Neural crest cell (in vitro differentiated cells): ENCODE measurements at regions not wholly inside any gene's neighbourhood (a gene's known extent, or its start where the extent isn't known, plus 50 kb on each side); places are given as distances from the start of the nearest gene placed in this dataset.
"Not testable (repeated sequence)": the region's sequence is repeated elsewhere in the genome, so short reads cannot be mapped to it uniquely, and the experiment has no call there.

Source experiments
- DNase-seq: peaks from one replicate; pipeline ENCODE4 v3.0.0; 2021; ENCODE audit warnings: low read depth, mixed read lengths, low spot score
- H3K27ac Mint-ChIP-seq: one replicate; pipeline ENCODE4 v1.8.0; 2021; ENCODE audit warnings: mild to moderate bottlenecking, mixed read lengths; ENCODE audit not compliant: unreplicated experiment
- H3K27me3 Mint-ChIP-seq: 2 replicates; pipeline ENCODE4 v1.8.0; 2021; ENCODE audit warnings: low read depth, mild to moderate bottlenecking, mixed read lengths
- H3K36me3 Mint-ChIP-seq: 2 replicates; pipeline ENCODE4 v1.8.0; 2021; ENCODE audit warnings: low read depth, mild to moderate bottlenecking, mixed read lengths
- H3K4me1 Mint-ChIP-seq: 2 replicates; pipeline ENCODE4 v1.8.0; 2021; ENCODE audit warnings: mixed read lengths
- H3K4me3 Mint-ChIP-seq: one replicate; pipeline ENCODE4 v1.8.0; 2021; ENCODE audit warnings: mild to moderate bottlenecking, mixed read lengths
- H3K9me3 Mint-ChIP-seq: 2 replicates; pipeline ENCODE4 v1.8.0; 2021; ENCODE audit warnings: mixed read lengths
- CTCF ChIP-seq: fragments of 200-600 bp; sonication (generic); conservative IDR thresholded peaks from 2 replicates; pipeline ENCODE4 v1.5.0; 2021; ENCODE audit warnings: antibody characterized with exemption, mild to moderate bottlenecking

- Mint-ChIP-seq H3K27me3 (peaks cover 2% of the 10 kb centered on the region), H3K4me1 (no peaks in the 10 kb centered on the region), H3K4me3 (no peak overlapping the region), H3K27ac (no peak overlapping the region), H3K36me3 (no peaks in the 10 kb centered on the region), H3K9me3 (no peaks in the 10 kb centered on the region)
- TF ChIP-seq CTCF, result no peak
- no peak for DNase-seq
Observed at GRCh38 chr5:96483878-96484277, 50.8 kb upstream of the PCSK1 start.

- Mint-ChIP-seq H3K4me1 (no peaks in the 10 kb centered on the region), H3K36me3 (no peaks in the 10 kb centered on the region)
Observed at GRCh38 chr5:96487859-96488258, 54.8 kb upstream of the PCSK1 start.

GRCh38 chr5:96489532-96489931, 56.5 kb upstream of the PCSK1 start:
- DNase-seq, result no peak
- Mint-ChIP-seq H3K27ac (no peak overlapping the region), H3K27me3 (peaks cover 2% of the 10 kb centered on the region), H3K4me3 (no peak overlapping the region), H3K9me3 (no peaks in the 10 kb centered on the region), H3K36me3 (no peaks in the 10 kb centered on the region), H3K4me1 (no peaks in the 10 kb centered on the region)
- no peak for TF ChIP-seq CTCF

More at GRCh38 chr5:96487859-96488258, 54.8 kb upstream of the PCSK1 start:
- DNase-seq, result no peak
- H3K9me3 Mint-ChIP-seq, result no peaks in the 10 kb centered on the region
- H3K27ac Mint-ChIP-seq, result no peak overlapping the region
- peaks cover 2% of the 10 kb centered on the region for H3K27me3 Mint-ChIP-seq
- H3K4me3 Mint-ChIP-seq, result no peak overlapping the region
- no peak for TF ChIP-seq CTCF

- DNase-seq, result no peak
- H3K36me3 Mint-ChIP-seq, result no peaks in the 10 kb centered on the region
- H3K4me1 Mint-ChIP-seq, result no peaks in the 10 kb centered on the region
- H3K9me3 Mint-ChIP-seq, result no peaks in the 10 kb centered on the region
- no peak overlapping the region for H3K27ac Mint-ChIP-seq
- H3K4me3 Mint-ChIP-seq, result no peak overlapping the region
- TF ChIP-seq CTCF, result no peak
- no peaks in the 10 kb centered on the region for H3K27me3 Mint-ChIP-seq
Observed at GRCh38 chr5:96492459-96493047, 59.5 kb upstream of the PCSK1 start.

GRCh38 chr5:96493219-96493790, 60.3 kb upstream of the PCSK1 start:
- Mint-ChIP-seq H3K9me3 (no peaks in the 10 kb centered on the region), H3K36me3 (no peaks in the 10 kb centered on the region), H3K4me3 (no peak overlapping the region), H3K27me3 (no peaks in the 10 kb centered on the region), H3K4me1 (no peaks in the 10 kb centered on the region), H3K27ac (no peak overlapping the region)
- no peak for DNase-seq
- TF ChIP-seq CTCF, result no peak

GRCh38 chr5:96495412-96495811, 62.4 kb upstream of the PCSK1 start:
- not testable (repeated sequence) for H3K4me1 Mint-ChIP-seq, H3K9me3 Mint-ChIP-seq, H3K27me3 Mint-ChIP-seq, H3K27ac Mint-ChIP-seq, H3K36me3 Mint-ChIP-seq, H3K4me3 Mint-ChIP-seq, DNase-seq

- H3K4me3 Mint-ChIP-seq, H3K4me1 Mint-ChIP-seq, H3K9me3 Mint-ChIP-seq, DNase-seq, H3K27ac Mint-ChIP-seq, H3K36me3 Mint-ChIP-seq, H3K27me3 Mint-ChIP-seq: not testable (repeated sequence)
Observed at GRCh38 chr5:96497027-96497426, 64.0 kb upstream of the PCSK1 start.
